AG08396 (cell line): ENCODE measurements at regions not wholly inside any gene's neighbourhood (a gene's known extent, or its start where the extent isn't known, plus 50 kb on each side); places are given as distances from the start of the nearest gene placed in this dataset.
"Not testable (repeated sequence)": the region's sequence is repeated elsewhere in the genome, so short reads cannot be mapped to it uniquely, and the experiment has no call there.

Experiments
- DNase-seq: peaks from one replicate; pipeline ENCODE4 v3.0.0; 2012; ENCODE audit warnings: low spot score, mixed read lengths

- no peak for DNase-seq
Measured at GRCh38 chr5:44048276-44048984, 340.8 kb downstream of the FGF10 start.

DNA sequence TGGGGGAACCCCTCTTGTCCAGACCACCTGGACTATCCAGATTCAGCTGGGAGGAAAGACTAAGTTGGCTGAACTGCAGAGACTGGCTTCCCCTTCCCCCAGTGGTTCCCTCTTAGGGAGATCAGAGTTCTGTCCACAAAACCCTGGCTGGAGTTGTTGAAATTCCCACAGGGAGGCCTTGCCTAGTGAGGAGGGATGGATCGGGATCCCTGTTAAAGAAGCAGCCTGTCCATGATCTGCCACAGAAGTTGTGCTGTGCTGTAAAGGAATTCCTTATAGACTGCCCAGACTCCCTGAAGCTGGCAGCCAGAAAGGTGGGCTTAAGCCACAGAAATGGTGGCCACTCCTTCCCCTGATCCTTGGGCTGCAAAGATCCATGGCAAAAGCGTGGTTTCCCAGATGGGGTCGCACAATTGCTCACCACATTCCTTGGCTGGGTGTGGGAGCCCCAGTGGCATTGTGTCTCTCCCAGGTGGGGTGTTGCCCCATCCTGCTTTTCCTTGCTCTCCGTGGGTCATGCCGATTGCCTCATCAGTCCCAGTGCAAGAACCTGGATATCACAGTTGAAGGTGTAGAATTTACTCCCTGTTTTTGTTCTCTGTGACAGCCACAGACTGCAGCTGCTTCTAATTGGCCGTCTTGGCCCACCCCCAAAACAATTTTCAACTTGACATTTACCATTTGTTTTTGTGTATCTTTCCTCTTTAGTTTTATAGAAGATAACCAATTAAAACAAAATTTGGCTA is 342.4 kb downstream of the FGF10 start:
- DNase-seq, result no peak

DNA sequence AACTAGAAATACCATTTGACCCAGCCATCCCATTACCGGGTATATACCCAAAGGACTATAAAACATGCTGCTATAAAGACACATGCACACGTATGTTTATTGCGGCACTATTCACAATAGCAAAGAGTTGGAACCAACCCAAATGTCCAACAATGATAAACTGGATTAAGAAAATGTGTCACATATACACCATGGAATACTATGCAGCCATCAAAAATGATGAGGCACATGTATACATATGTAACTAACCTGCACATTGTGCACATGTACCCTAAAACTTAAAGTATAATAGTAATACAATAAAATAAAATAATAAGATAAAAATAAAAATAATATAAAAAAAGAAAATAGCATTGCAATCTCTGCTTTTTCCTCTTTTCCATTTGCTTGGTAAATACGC is 344.7 kb downstream of the FGF10 start:
- DNase-seq, result not testable (repeated sequence)

GRCh38 chr5:44028226-44028625 is 361.0 kb downstream of the FGF10 start:
- DNase-seq, result no peak

GRCh38 chr5:44022622-44023021 is 366.6 kb downstream of the FGF10 start:
- no peak for DNase-seq

DNA sequence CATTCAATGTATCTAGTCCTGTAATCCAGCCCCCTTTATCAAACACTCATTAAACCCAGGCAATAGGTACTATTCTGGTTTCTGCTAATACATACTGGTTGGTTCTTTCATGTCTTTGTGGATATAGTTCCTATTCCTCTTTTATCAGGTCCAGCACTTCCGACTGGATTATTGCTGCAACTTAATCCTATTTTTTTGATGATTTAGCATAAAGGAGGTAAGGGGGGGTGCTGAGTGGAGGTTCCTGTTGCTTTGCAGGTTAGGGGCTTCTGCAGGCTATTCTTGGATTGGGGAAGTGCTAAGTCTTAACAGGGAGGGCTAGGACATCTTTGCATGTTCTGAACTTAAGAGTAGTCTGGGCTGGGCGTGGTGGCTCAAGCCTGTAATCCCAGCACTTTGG is 377.7 kb downstream of the FGF10 start:
- DNase-seq, result no peak

GRCh38 chr5:44002381-44002901 is 386.8 kb downstream of the FGF10 start:
- DNase-seq, result peak; percentile 23

GRCh38 chr5:44001675-44002380 is 387.4 kb downstream of the FGF10 start:
- no peak for DNase-seq

DNA sequence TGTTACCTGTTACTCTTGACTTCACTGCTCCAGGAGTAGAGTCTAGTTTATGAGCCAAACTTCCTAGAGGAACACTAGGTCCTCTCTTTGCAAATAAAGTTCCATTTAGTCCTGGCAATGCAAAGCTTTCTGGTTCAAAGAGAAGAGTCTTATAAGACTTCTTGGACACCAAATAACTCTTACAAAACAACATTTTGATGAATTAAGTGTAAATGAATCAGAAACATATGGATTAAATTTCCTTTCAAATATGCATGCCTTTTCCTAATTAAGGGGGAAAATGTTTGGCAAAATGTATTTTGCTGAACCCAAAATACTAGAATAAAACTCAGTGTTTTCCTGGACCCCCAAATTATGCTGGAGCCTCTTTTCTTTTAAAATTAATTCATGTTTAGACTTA is 388.0 kb downstream of the FGF10 start:
- DNase-seq, result no peak

DNA sequence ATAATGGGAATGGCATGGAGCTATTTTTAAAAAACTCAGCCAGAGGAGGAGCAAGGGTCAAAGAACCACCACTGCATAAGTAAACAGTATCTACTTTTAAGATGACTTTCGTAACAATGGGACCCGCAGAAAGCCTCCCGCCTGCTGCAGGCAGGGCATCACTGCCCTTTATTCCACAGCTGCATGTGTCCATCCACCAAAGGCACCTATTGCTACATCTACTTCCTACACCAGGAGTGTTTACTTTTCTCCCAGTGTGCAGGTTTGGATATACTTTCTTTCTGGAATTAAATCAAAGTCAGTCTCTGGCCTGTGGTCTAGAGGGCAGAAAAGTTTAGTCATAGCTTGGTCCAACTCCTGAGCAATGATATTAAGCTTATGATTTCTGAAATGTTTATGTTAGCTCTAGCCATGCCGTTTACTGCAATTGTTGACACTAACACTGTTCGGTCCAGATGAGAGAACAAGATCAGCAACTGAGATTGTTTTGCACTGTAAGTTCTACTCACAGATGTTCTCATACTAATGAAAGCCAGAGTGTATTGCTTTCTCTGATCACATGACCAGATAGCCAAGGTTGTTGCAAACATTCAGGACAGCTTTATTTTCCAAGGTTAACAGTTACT is 391.5 kb downstream of the FGF10 start:
- peak; percentile 39 for DNase-seq

- DNase-seq, result no peak
Measured at GRCh38 chr5:43996221-43996620, 393.0 kb downstream of the FGF10 start.

DNA sequence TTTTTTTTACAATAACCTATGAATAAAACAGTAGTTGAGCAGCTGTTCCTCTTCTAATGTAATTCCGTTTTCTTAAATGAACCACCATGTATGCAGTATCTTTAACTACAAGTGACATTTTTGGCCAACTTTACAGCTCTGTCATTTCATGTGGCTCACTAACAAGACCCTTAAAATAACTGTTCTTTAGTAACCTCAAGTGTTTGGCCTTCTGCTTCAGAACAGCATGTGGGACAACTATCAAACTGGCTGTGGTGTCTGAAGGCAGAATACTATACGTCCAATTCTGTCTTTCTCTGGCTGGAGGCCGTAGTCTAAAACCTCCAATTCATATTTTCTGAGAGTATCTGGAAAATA is 391.4 kb downstream of the NNT start:
- DNase-seq, result no peak

GRCh38 chr5:43993634-43994351 is 390.8 kb downstream of the NNT start:
- DNase-seq, result no peak

- DNase-seq, result no peak
Measured at GRCh38 chr5:43985411-43985810, 382.4 kb downstream of the NNT start.

DNA sequence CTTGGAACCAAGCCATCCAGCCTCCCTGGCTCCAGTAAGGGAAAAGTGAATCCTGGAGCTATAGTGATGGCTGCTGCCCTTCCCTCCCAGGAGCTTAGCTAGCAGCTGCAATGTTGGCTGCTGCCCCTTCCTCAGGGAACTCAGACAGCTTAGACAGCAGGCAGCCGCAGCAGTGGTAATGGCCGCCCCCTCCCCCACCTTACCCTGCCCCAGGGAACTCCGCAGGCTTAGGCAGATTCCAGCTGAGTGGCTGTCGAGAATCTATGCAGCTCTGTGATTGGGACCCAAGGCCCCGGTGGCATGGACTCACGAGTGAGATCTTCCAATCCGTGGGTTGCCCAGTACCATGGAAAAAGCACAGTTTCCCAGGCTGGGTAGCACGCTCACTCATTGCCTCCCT is 378.6 kb downstream of the NNT start:
- DNase-seq, result no peak

- DNase-seq, result no peak
Measured at GRCh38 chr5:43973908-43974307, 370.9 kb downstream of the NNT start.

GRCh38 chr5:43973318-43973717 is 370.3 kb downstream of the NNT start:
- peak; percentile 23 for DNase-seq

GRCh38 chr5:43967165-43967564 is 364.2 kb downstream of the NNT start:
- DNase-seq, result no peak

DNA sequence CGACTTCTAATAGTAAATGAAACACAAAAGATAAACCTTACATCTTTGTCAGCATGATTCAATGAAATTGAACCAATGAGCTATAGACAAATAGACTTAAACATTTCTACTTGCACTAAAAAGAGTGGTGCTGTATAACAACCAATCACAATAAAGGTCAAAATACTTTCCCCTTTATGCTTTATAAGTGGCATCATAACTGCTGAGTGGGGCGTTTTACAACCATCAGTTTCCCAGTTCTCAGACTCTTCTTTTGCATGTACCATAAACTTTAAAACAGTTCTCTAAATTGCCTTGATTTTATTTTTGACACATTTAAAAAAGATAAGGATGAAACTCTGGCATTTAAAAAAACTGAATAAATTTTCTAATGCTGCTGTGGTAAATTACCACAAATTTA is 356.2 kb downstream of the NNT start:
- no peak for DNase-seq

DNA sequence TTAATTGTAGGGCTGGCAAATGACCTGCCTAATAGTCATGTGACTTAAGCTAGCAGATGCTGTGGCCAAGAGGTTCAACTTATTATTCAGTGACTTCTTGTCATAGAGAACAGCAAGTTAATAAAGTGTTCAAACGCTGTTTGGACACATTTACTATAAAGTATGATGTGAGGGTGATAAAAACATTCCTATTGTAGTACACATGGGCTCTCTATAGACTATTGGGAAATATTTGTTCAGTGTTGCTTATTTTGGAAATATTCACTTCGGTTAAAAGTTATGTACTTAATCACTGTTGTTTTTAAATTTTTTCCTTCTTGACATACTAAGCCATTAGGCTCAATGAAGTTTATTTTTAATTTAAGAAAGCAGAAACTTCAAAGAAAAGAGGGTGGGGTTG is 345.0 kb downstream of the NNT start:
- DNase-seq, result peak; percentile 3

DNA sequence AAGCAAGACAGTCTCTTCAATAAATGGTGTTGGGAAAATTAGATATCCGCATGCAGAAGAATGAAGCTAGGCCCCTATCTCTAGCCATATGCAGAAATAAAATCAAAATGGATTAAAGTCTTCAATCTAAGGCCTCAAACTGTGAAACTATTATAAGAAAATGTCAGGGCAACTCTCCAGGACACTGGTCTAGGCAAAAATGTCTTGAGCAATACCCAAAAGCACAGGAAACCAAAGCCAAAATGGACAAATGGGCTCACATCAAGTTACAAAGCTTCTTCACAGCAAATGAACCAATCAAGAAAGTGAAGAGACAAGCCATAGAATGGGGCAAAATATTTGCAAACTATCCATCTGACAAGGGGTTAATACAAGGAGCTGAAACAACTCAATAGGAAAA is 338.8 kb downstream of the NNT start:
- no peak for DNase-seq

- DNase-seq, result no peak
Measured at GRCh38 chr5:43940562-43940961, 337.6 kb downstream of the NNT start.
